Nephron (organoid): ENCODE measurements at regions not wholly inside any gene's neighbourhood (a gene's known extent, or its start where the extent isn't known, plus 50 kb on each side); places are given as distances from the start of the nearest gene placed in this dataset.
A peak's percentile ranks its signal among the peaks of the same experiment; 100 is the strongest.

Source experiments
- H3K27ac Mint-ChIP-seq, 3 experiments: 2 replicates each; pipeline ENCODE4 v1.8.0; 2020; ENCODE audit warnings: mixed read lengths in 3 of 3, mild to moderate bottlenecking in 2 of 3, moderate library complexity in 1 of 3
- H3K27me3 Mint-ChIP-seq: 2 replicates; pipeline ENCODE4 v1.8.0; 2021; ENCODE audit warnings: low read depth, mild to moderate bottlenecking, moderate library complexity, mixed read lengths
- H3K36me3 Mint-ChIP-seq: 2 replicates; pipeline ENCODE4 v1.8.0; 2020; ENCODE audit warnings: low read depth, mixed read lengths
- H3K4me1 Mint-ChIP-seq: 2 replicates; pipeline ENCODE4 v1.8.0; 2020; ENCODE audit warnings: mixed read lengths
- H3K4me3 Mint-ChIP-seq, 3 experiments: 2 replicates each; pipeline ENCODE4 v1.8.0; 2020; ENCODE audit warnings: mild to moderate bottlenecking in 3 of 3, mixed read lengths in 3 of 3, moderate library complexity in 2 of 3
- H3K9me3 Mint-ChIP-seq: 2 replicates; pipeline ENCODE4 v1.8.0; 2020; ENCODE audit warnings: mixed read lengths
- TF ChIP-seq, protein P1 (sequence below), 3 experiments: fragments of 200-600 bp; sonication (generic); IDR thresholded peaks; one replicate each; pipeline ENCODE4 v1.5.0; 2021; ENCODE audit warnings: antibody characterized with exemption in 3 of 3; ENCODE audit not compliant: unreplicated experiment in 3 of 3

DNA sequence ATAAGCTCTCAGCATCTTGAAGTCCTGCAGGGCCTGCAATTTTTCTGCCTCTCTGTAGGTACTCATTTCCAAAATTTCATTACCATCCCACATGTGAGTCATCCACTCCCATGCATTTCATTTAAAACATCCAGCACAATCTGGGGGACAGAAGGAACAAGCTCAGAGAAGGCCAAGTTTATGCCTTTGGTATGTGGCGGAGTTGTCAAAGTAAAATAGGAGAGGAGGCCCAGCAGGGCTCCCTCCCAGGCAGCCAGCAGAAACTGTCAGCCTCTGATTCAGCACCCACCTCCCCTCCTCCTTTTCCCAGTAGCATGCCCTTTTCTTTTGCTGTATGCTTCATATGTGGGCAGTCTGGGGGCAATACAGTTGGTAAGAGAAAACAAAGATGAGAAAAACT, 126.4 kb upstream of the ZNF366 start:
- peaks cover 3% of the 10 kb centered on the region for H3K9me3 Mint-ChIP-seq
- peak overlapping the region; percentile 55 to 76 (median 71) for H3K27ac Mint-ChIP-seq
- H3K36me3 Mint-ChIP-seq, result no peaks in the 10 kb centered on the region
- TF ChIP-seq, protein P1, sequence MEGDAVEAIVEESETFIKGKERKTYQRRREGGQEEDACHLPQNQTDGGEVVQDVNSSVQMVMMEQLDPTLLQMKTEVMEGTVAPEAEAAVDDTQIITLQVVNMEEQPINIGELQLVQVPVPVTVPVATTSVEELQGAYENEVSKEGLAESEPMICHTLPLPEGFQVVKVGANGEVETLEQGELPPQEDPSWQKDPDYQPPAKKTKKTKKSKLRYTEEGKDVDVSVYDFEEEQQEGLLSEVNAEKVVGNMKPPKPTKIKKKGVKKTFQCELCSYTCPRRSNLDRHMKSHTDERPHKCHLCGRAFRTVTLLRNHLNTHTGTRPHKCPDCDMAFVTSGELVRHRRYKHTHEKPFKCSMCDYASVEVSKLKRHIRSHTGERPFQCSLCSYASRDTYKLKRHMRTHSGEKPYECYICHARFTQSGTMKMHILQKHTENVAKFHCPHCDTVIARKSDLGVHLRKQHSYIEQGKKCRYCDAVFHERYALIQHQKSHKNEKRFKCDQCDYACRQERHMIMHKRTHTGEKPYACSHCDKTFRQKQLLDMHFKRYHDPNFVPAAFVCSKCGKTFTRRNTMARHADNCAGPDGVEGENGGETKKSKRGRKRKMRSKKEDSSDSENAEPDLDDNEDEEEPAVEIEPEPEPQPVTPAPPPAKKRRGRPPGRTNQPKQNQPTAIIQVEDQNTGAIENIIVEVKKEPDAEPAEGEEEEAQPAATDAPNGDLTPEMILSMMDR (IDR thresholded peaks at IDR 0.05; ENCODE audit: unreplicated experiment in 3 of 3), result no peak
- no peak overlapping the region for H3K4me3 Mint-ChIP-seq
- H3K27me3 Mint-ChIP-seq, result no peaks in the 10 kb centered on the region
- H3K4me1 Mint-ChIP-seq, result peaks cover 48% of the 10 kb centered on the region

DNA sequence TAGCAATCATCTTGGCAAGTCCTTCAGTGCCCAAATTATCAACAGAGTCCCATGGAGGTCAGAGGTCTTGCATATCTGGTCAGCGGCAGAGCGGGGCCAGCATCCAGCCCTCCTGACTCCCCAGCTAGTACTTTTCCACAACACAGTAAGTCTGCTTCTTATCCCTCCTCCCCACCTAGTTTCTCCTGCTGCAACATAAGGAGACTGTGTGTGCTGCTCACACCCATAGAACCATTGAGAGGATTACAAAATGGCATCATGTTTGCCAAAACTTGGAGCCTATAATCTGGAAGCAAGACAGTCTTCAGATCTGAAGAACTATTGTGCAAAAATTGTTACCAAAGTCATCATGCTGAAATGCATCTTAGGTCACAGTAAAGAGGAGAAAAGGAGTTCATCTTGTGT, 125.8 kb upstream of the ZNF366 start:
- Mint-ChIP-seq H3K4me3 (no peak overlapping the region), H3K27me3 (no peaks in the 10 kb centered on the region), H3K9me3 (peaks cover 3% of the 10 kb centered on the region), H3K36me3 (no peaks in the 10 kb centered on the region), H3K27ac (peak overlapping the region; percentile 55 to 76 (median 71)), H3K4me1 (peaks cover 50% of the 10 kb centered on the region)
- TF ChIP-seq, protein P1 (IDR thresholded peaks at IDR 0.05; ENCODE audit: unreplicated experiment in 3 of 3), result no peak

DNA sequence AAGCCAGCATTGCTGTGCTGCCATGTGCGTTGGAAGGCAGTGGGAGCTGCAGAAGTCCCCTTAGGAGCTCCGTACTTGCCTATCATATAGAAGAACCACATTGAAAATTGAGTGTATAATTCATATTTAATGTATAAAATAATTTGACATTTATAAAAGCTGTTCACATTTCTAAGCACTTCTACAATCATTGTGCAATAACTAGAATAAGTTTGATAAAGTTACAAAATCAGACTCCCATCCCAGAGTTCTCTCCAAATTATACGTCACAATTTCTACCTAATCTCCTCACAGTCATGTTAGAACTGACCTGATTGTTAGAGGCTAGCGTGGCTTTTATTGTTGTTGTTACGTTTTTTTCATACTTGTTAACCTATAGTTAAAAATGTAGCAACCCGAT, 123.5 kb upstream of the ZNF366 start:
- peaks cover 50% of the 10 kb centered on the region for H3K4me1 Mint-ChIP-seq
- no peaks in the 10 kb centered on the region for H3K36me3 Mint-ChIP-seq
- TF ChIP-seq, protein P1 (IDR thresholded peaks at IDR 0.05; ENCODE audit: unreplicated experiment in 3 of 3), result no peak
- no peak overlapping the region for H3K27ac Mint-ChIP-seq
- peaks cover 3% of the 10 kb centered on the region for H3K9me3 Mint-ChIP-seq
- no peak overlapping the region for H3K4me3 Mint-ChIP-seq
- H3K27me3 Mint-ChIP-seq, result peaks cover 3% of the 10 kb centered on the region

DNA sequence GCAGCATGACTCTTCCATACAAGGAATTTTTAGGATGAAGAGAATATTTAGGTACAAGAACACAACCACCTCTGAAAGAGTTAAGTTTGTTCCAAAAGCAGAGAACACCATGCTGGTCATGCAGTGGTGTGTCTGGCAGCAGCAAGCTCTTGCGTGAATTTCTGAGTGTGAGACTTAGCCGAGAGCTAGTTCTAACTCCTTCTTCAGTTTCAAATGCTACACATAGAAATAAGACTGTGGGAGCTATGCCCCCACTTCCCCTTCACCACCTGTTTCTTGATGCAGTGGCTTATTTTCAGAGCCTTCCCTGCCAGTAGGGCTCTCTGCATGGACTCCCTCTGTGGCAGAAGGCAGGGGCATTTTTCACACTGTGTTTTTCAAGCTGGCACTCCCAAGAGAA, 122.9 kb upstream of the ZNF366 start:
- Mint-ChIP-seq H3K4me3 (no peak overlapping the region), H3K4me1 (peaks cover 55% of the 10 kb centered on the region), H3K27me3 (peaks cover 4% of the 10 kb centered on the region), H3K9me3 (peaks cover 3% of the 10 kb centered on the region), H3K36me3 (no peaks in the 10 kb centered on the region), H3K27ac (peak overlapping the region in 1 of 3 experiments; percentile 1)
- TF ChIP-seq, protein P1 (IDR thresholded peaks at IDR 0.05; ENCODE audit: unreplicated experiment in 3 of 3), result no peak

DNA sequence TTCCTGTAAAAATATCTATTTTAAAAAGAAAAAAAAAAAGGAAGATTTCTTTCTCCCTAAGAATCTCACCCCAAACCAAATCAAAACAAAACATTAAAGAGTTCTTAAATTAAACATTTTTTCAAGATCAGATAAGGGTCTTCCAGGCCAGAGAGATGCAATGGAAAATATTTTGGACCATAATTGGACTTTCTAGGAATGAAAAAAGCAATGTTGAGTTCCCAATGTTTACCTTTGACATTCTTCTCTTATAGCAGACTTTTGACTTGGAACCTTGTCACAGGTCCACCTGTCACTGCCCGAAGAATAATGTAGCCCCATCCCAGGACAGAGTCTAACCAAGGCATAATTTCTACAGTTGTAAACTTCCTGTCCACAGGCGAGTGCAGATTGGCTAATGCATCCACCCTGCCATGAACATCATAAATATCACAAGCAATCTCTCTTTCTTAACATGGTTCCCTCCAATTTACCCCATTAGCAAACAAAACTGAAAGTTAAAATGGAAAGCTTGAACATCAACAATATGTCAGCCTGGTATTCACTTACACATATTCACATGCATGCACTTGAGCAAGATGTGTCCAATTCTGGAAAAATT, 121.7 kb upstream of the ZNF366 start:
- Mint-ChIP-seq H3K4me1 (peaks cover 61% of the 10 kb centered on the region), H3K27ac (no peak overlapping the region), H3K27me3 (peaks cover 4% of the 10 kb centered on the region), H3K4me3 (no peak overlapping the region), H3K9me3 (no peaks in the 10 kb centered on the region), H3K36me3 (no peaks in the 10 kb centered on the region)
- TF ChIP-seq, protein P1 (IDR thresholded peaks at IDR 0.05; ENCODE audit: unreplicated experiment in 3 of 3), result no peak

DNA sequence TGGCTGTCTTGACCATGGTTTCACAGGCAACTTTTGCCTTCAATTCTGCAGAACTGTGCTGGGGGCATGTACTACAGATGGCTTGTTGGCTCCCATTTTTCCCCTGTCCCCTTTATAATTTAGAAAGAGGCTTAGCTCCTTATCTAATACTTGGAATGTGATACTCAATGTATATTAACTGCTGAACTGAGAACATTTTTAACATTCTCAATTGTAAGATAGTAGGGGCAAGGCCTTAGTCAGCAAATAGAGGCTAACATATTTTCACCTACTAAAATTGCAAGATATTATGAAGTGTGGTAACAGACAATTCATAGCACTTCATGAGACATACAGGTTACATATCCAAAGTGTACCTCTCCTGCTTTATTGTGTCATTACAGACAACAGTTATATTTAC, 118.1 kb upstream of the ZNF366 start:
- H3K9me3 Mint-ChIP-seq, result no peaks in the 10 kb centered on the region
- peaks cover 63% of the 10 kb centered on the region for H3K4me1 Mint-ChIP-seq
- no peaks in the 10 kb centered on the region for H3K36me3 Mint-ChIP-seq
- TF ChIP-seq, protein P1 (IDR thresholded peaks at IDR 0.05; ENCODE audit: unreplicated experiment in 3 of 3), result no peak
- no peak overlapping the region for H3K4me3 Mint-ChIP-seq
- peak overlapping the region in 1 of 3 experiments; percentile 0 for H3K27ac Mint-ChIP-seq
- peaks cover 4% of the 10 kb centered on the region for H3K27me3 Mint-ChIP-seq
